Astrocyte (in vitro differentiated cells and primary cell): ENCODE measurements at regions not wholly inside any gene's neighbourhood (a gene's known extent, or its start where the extent isn't known, plus 50 kb on each side); places are given as distances from the start of the nearest gene placed in this dataset.

ENCODE experiments used
- DNase-seq: peaks from one replicate; pipeline ENCODE4 v3.0.0-alpha.2; 2010; ENCODE audit warnings: low read depth
- FAIRE-seq: peaks from 2 replicates; lab custom pipeline; 2011; peaks lifted over from hg19 to GRCh38; lab: Jason Lieb, UNC
- H2AFZ ChIP-seq: 2 replicates; pipeline ENCODE4 v1.6.0; 2012; ENCODE audit warnings: low read depth, low read length, inconsistent platforms
- H3K27ac ChIP-seq: 2 replicates; pipeline ENCODE4 v1.5.1; 2011; ENCODE audit warnings: low read depth, low read length, inconsistent platforms
- H3K27me3 ChIP-seq: 2 replicates; pipeline ENCODE4 v1.6.0; 2011; ENCODE audit warnings: low read length, inconsistent platforms; ENCODE audit not compliant: insufficient read depth
- H3K36me3 ChIP-seq: 2 replicates; pipeline ENCODE4 v1.5.1; 2011; ENCODE audit warnings: low read length, inconsistent platforms; ENCODE audit not compliant: insufficient read depth
- H3K4me1 ChIP-seq: 2 replicates; pipeline ENCODE4 v1.5.1; 2011; ENCODE audit warnings: low read length, inconsistent platforms; ENCODE audit not compliant: insufficient read depth
- H3K4me2 ChIP-seq: 2 replicates; pipeline ENCODE4 v1.6.0; 2012; ENCODE audit warnings: low read length, inconsistent platforms
- H3K4me3 ChIP-seq: 2 replicates; pipeline ENCODE4 v1.5.1; 2011; ENCODE audit warnings: low read depth, mild to moderate bottlenecking, low read length, inconsistent platforms; ENCODE audit not compliant: insufficient read depth
- H3K79me2 ChIP-seq: 2 replicates; pipeline ENCODE4 v1.6.0; 2012; ENCODE audit warnings: mild to moderate bottlenecking, low read length, inconsistent platforms; ENCODE audit not compliant: insufficient read depth
- H3K9ac ChIP-seq: 2 replicates; pipeline ENCODE4 v1.6.0; 2012; ENCODE audit warnings: mild to moderate bottlenecking, low read length, inconsistent platforms
- H3K9me3 ChIP-seq: 2 replicates; pipeline ENCODE4 v1.5.1; 2012; ENCODE audit warnings: low read depth, mild to moderate bottlenecking, low read length, inconsistent platforms; ENCODE audit not compliant: insufficient read depth
- H4K20me1 ChIP-seq: 2 replicates; pipeline ENCODE4 v1.6.0; 2012; ENCODE audit warnings: low read length, inconsistent platforms; ENCODE audit not compliant: insufficient read depth
- H3K27ac Mint-ChIP-seq: one replicate; pipeline ENCODE4 v1.8.0; 2021; ENCODE audit warnings: mild to moderate bottlenecking, mixed read lengths; ENCODE audit not compliant: unreplicated experiment
- H3K27me3 Mint-ChIP-seq: one replicate; pipeline ENCODE4 v1.8.0; 2021; ENCODE audit warnings: low read depth, mixed read lengths; ENCODE audit not compliant: unreplicated experiment
- H3K36me3 Mint-ChIP-seq: one replicate; pipeline ENCODE4 v1.8.0; 2021; ENCODE audit warnings: low read depth, mixed read lengths; ENCODE audit not compliant: unreplicated experiment
- H3K4me1 Mint-ChIP-seq: one replicate; pipeline ENCODE4 v1.8.0; 2021; ENCODE audit warnings: low read depth, mixed read lengths; ENCODE audit not compliant: unreplicated experiment
- H3K4me3 Mint-ChIP-seq: one replicate; pipeline ENCODE4 v1.8.0; 2021; ENCODE audit warnings: mild to moderate bottlenecking, moderate library complexity, mixed read lengths; ENCODE audit not compliant: unreplicated experiment
- H3K9me3 Mint-ChIP-seq: one replicate; pipeline ENCODE4 v1.8.0; 2021; ENCODE audit warnings: mild to moderate bottlenecking, mixed read lengths; ENCODE audit not compliant: unreplicated experiment
- CTCF ChIP-seq: IDR thresholded peaks from 2 replicates; pipeline ENCODE4 v1.5.1; 2011; ENCODE audit warnings: low read depth, mild to moderate bottlenecking, inconsistent platforms, low read length, moderate library complexity; ENCODE audit not compliant: insufficient read depth
- EZH2 ChIP-seq: IDR thresholded peaks from 2 replicates; pipeline ENCODE4 v1.6.1; 2012; ENCODE audit warnings: mild to moderate bottlenecking, low read length, inconsistent platforms; ENCODE audit not compliant: insufficient read depth

- no peak for FAIRE-seq
- no peaks in the 10 kb centered on the region for H4K20me1 ChIP-seq
- H3K27me3 Mint-ChIP-seq: no peaks in the 10 kb centered on the region
Observed at GRCh38 chr12:46112364-46112763, 122.0 kb upstream of the SCAF11 start.

GRCh38 chr12:46111715-46112114 lies 121.3 kb upstream of the SCAF11 start:
- no peak overlapping the region for H3K4me2 ChIP-seq
- no peak overlapping the region for H2AFZ ChIP-seq
- no peaks in the 10 kb centered on the region for H3K36me3 ChIP-seq
- no peaks in the 10 kb centered on the region for H3K79me2 ChIP-seq
- no peak overlapping the region for H3K27ac Mint-ChIP-seq
- no peaks in the 10 kb centered on the region for H3K36me3 Mint-ChIP-seq
- no peak for DNase-seq
- no peak for TF ChIP-seq CTCF
- no peak for TF ChIP-seq EZH2
- H3K27ac ChIP-seq: no peak overlapping the region
- H3K9ac ChIP-seq: no peak overlapping the region
- peaks cover 2% of the 10 kb centered on the region for H3K9me3 Mint-ChIP-seq
- no peak overlapping the region for H3K4me3 Mint-ChIP-seq
- H3K4me3 ChIP-seq: no peak overlapping the region
- peaks cover 2% of the 10 kb centered on the region for H3K27me3 ChIP-seq
- no peaks in the 10 kb centered on the region for H3K27me3 Mint-ChIP-seq
- H3K9me3 ChIP-seq: no peaks in the 10 kb centered on the region
- FAIRE-seq: no peak
- no peaks in the 10 kb centered on the region for H3K4me1 Mint-ChIP-seq
- H4K20me1 ChIP-seq: no peaks in the 10 kb centered on the region
- H3K4me1 ChIP-seq: no peaks in the 10 kb centered on the region

More at GRCh38 chr12:46112364-46112763, 122.0 kb upstream of the SCAF11 start:
- Mint-ChIP-seq H3K4me3 (no peak overlapping the region), H3K9me3 (peaks cover 2% of the 10 kb centered on the region), H3K27ac (no peak overlapping the region), H3K36me3 (no peaks in the 10 kb centered on the region), H3K4me1 (no peaks in the 10 kb centered on the region)
- H3K27me3 ChIP-seq: peaks cover 2% of the 10 kb centered on the region
- H2AFZ ChIP-seq: no peak overlapping the region
- H3K4me1 ChIP-seq: no peaks in the 10 kb centered on the region
- H3K79me2 ChIP-seq: no peaks in the 10 kb centered on the region
- no peak overlapping the region for H3K4me3 ChIP-seq
- no peaks in the 10 kb centered on the region for H3K9me3 ChIP-seq
- H3K36me3 ChIP-seq: no peaks in the 10 kb centered on the region
- no peak for DNase-seq
- H3K4me2 ChIP-seq: no peak overlapping the region
- no peak overlapping the region for H3K27ac ChIP-seq
- H3K9ac ChIP-seq: no peak overlapping the region
- TF ChIP-seq CTCF: no peak
- no peak for TF ChIP-seq EZH2

- H3K36me3 ChIP-seq: no peaks in the 10 kb centered on the region
- H3K9me3 Mint-ChIP-seq: peaks cover 2% of the 10 kb centered on the region
- H3K27me3 Mint-ChIP-seq: no peaks in the 10 kb centered on the region
- H4K20me1 ChIP-seq: no peaks in the 10 kb centered on the region
- no peak overlapping the region for H3K4me3 Mint-ChIP-seq
- no peaks in the 10 kb centered on the region for H3K79me2 ChIP-seq
- no peaks in the 10 kb centered on the region for H3K36me3 Mint-ChIP-seq
- no peak for TF ChIP-seq EZH2
- TF ChIP-seq CTCF: no peak
- no peak overlapping the region for H3K4me2 ChIP-seq
- no peak overlapping the region for H3K9ac ChIP-seq
- H3K4me3 ChIP-seq: no peak overlapping the region
- no peaks in the 10 kb centered on the region for H3K9me3 ChIP-seq
- H3K4me1 Mint-ChIP-seq: no peaks in the 10 kb centered on the region
- peaks cover 2% of the 10 kb centered on the region for H3K27me3 ChIP-seq
- H3K27ac ChIP-seq: no peak overlapping the region
- no peak overlapping the region for H3K27ac Mint-ChIP-seq
- H2AFZ ChIP-seq: no peak overlapping the region
- H3K4me1 ChIP-seq: no peaks in the 10 kb centered on the region
- no peak for DNase-seq
- no peak for FAIRE-seq
Observed at GRCh38 chr12:46110928-46111699, 120.7 kb upstream of the SCAF11 start.
